ENCODE measurements at regions not wholly inside any gene's neighbourhood (a gene's known extent, or its start where the extent isn't known, plus 50 kb on each side); places are given as distances from the start of the nearest gene placed in this dataset.
"Not testable (repeated sequence)": the region's sequence is repeated elsewhere in the genome, so short reads cannot be mapped to it uniquely, and the experiment has no call there.

DNA sequence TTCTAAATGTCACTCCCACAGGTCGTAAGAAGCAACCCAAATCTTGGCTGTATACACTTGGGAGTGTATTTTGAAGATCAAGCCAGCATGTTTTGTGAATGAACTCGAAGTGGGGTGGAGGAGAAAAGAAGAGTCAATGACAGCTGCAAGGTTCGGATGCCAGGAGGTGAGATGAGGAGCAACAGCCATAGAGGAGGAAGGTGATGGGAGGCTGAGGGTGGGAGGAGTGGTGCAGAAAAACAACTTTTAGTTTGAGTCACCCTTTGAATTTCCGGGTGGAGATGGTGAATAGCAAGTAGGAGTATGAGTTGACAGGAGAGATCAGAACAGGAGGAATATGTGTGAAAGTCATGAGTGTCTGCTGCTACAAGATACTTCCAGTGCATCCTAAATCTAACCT, 153.6 kb downstream of the DIRAS2 start:
- DNase-seq (ENCODE audit: low read depth, low spot score) = no peak
- TF ChIP-seq POLR2AphosphoS5 (IDR thresholded peaks at IDR 0.05; ENCODE audit: borderline replicate concordance, low read depth, low read length) (no peak), EZH2 (IDR thresholded peaks at IDR 0.05) (no peak), FOXP2 (optimal IDR thresholded peaks at IDR 0.05; ENCODE audit: control extremely low read depth, extremely low read length, insufficient read depth) (no peak)
- H3K36me3 ChIP-seq (ENCODE audit: insufficient read depth, low read length) = no peaks in the 10 kb centered on the region
- H3K9ac ChIP-seq (ENCODE audit: insufficient read length) = no peak overlapping the region
- 0 out of 2 replicates have a peak, but pooled peaks cover 3% of the 10 kb centered on the region for H3K9me3 ChIP-seq (ENCODE audit: low read depth, low read length)
- H3K4me3 ChIP-seq = no peak overlapping the region
- no peak overlapping the region for H3K27ac ChIP-seq

DNA sequence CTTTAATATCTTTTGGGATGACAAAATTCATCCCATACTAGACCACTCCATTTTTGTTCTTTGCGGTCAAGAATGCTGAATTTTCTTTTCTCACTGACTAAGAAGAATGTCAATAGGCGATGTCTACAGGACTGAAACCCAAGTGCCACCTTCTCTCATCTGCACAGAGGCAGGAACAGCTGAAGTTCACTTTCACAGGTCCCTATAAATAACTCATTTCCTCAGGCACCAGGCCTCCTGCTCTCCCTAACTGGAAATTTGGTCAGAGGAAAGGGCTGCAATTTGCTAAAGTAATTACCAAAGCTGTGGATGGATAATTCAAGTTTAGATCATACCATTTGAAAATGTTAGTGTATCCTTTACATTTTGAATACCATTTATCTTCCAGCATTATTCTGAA, 142.9 kb downstream of the DIRAS2 start:
- no peak for DNase-seq (ENCODE audit: low read depth, low spot score)
- H3K9ac ChIP-seq (ENCODE audit: insufficient read length) = no peak overlapping the region
- H3K9me3 ChIP-seq (ENCODE audit: low read depth, low read length) = no peaks in the 10 kb centered on the region
- no peak overlapping the region for H3K4me3 ChIP-seq
- H3K36me3 ChIP-seq (ENCODE audit: insufficient read depth, low read length) = no peaks in the 10 kb centered on the region
- TF ChIP-seq EZH2 (IDR thresholded peaks at IDR 0.05) (no peak), POLR2AphosphoS5 (IDR thresholded peaks at IDR 0.05; ENCODE audit: borderline replicate concordance, low read depth, low read length) (no peak), FOXP2 (optimal IDR thresholded peaks at IDR 0.05; ENCODE audit: control extremely low read depth, extremely low read length, insufficient read depth) (no peak)
- no peak overlapping the region for H3K27ac ChIP-seq

DNA sequence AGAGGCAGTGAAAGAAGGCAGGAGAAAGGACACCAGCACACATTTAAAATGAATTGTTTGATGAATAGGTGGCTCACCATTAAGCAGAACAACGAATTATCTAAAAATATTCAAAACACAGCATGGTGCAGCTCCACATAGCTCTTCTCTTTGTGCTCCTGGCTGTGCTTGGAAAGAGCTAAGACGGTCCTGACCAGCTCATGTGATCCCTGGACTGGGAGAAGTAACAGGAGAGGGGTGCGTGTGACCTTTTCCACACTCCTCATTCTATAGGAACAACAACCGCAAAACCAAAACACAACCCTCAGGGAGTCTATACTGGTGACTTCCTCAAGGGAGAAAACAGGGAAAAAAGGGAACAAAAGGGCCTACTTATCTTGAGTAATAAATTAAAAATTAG, 140.5 kb downstream of the DIRAS2 start:
- Histone ChIP-seq H3K4me3 (no peak overlapping the region), H3K9me3 (ENCODE audit: low read depth, low read length) (no peaks in the 10 kb centered on the region), H3K27ac (no peak overlapping the region), H3K9ac (ENCODE audit: insufficient read length) (no peak overlapping the region), H3K36me3 (ENCODE audit: insufficient read depth, low read length) (no peaks in the 10 kb centered on the region)
- DNase-seq (ENCODE audit: low read depth, low spot score) = no peak
- TF ChIP-seq POLR2AphosphoS5 (IDR thresholded peaks at IDR 0.05; ENCODE audit: borderline replicate concordance, low read depth, low read length) = no peak
- TF ChIP-seq FOXP2 (optimal IDR thresholded peaks at IDR 0.05; ENCODE audit: control extremely low read depth, extremely low read length, insufficient read depth) = no peak
- TF ChIP-seq EZH2 (IDR thresholded peaks at IDR 0.05) = no peak

DNA sequence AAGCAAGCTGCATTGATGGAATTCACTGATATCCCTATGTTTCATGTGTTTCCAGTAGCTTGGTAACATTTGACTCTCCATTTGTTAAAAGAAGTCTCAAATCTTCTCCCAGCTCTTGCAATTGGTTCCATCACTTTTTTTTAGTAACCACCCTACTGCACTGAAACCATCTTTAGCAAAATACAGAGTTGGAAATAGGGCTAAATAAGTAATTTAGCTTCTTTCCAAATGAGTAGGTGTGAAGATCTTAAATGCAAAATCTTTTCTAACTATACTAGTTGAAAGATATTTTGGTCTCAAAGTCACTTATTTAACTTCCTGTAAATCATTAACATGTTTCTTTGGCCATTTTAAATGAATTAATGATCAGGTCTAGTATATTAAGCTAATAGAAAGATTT, 138.1 kb downstream of the DIRAS2 start:
- Histone ChIP-seq H3K4me3 (no peak overlapping the region), H3K9me3 (ENCODE audit: low read depth, low read length) (no peaks in the 10 kb centered on the region), H3K36me3 (ENCODE audit: insufficient read depth, low read length) (no peaks in the 10 kb centered on the region), H3K9ac (ENCODE audit: insufficient read length) (no peak overlapping the region), H3K27ac (no peak overlapping the region)
- TF ChIP-seq POLR2AphosphoS5 (IDR thresholded peaks at IDR 0.05; ENCODE audit: borderline replicate concordance, low read depth, low read length) (no peak), EZH2 (IDR thresholded peaks at IDR 0.05) (no peak), FOXP2 (optimal IDR thresholded peaks at IDR 0.05; ENCODE audit: control extremely low read depth, extremely low read length, insufficient read depth) (no peak)
- DNase-seq (ENCODE audit: low read depth, low spot score) = no peak

GRCh38 chr9:90505695-90506094, 136.9 kb downstream of the DIRAS2 start:
- no peak for DNase-seq (ENCODE audit: low read depth, low spot score)
- Histone ChIP-seq H3K4me3 (no peak overlapping the region), H3K9me3 (ENCODE audit: low read depth, low read length) (no peaks in the 10 kb centered on the region), H3K36me3 (ENCODE audit: insufficient read depth, low read length) (no peaks in the 10 kb centered on the region), H3K27ac (no peak overlapping the region), H3K9ac (ENCODE audit: insufficient read length) (no peak overlapping the region)
- TF ChIP-seq EZH2 (IDR thresholded peaks at IDR 0.05) = no peak
- TF ChIP-seq POLR2AphosphoS5 (IDR thresholded peaks at IDR 0.05; ENCODE audit: borderline replicate concordance, low read depth, low read length) = no peak
- TF ChIP-seq FOXP2 (optimal IDR thresholded peaks at IDR 0.05; ENCODE audit: control extremely low read depth, extremely low read length, insufficient read depth) = no peak

- DNase-seq (ENCODE audit: low read depth, low spot score); H3K4me3 ChIP-seq; H3K36me3 ChIP-seq (ENCODE audit: insufficient read depth, low read length); H3K9me3 ChIP-seq (ENCODE audit: low read depth, low read length); H3K27ac ChIP-seq; H3K9ac ChIP-seq (ENCODE audit: insufficient read length): not testable (repeated sequence)
Measured at GRCh38 chr9:90506402-90506801, 136.2 kb downstream of the DIRAS2 start.

DNA sequence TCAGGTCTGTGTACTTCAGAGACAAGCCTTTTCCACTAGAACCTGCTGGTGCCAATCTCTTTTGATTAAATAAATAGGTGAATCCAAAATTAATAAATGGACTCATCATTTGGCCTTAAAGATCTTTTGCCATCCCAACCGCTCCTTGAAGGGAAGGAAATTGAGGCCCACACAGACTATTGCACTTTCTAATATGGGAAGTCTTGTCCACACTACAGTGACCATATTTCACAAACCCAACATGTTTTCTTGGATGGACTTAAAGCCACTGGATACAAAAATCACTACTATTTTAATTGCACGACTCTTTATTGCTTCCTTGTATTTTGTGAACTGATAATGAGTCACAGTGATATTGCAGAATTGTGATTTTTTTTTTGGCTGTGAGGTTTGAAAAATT, 135.0 kb downstream of the DIRAS2 start:
- H3K9me3 ChIP-seq (ENCODE audit: low read depth, low read length) = no peaks in the 10 kb centered on the region
- no peak overlapping the region for H3K9ac ChIP-seq (ENCODE audit: insufficient read length)
- no peak for TF ChIP-seq EZH2 (IDR thresholded peaks at IDR 0.05)
- no peak for TF ChIP-seq POLR2AphosphoS5 (IDR thresholded peaks at IDR 0.05; ENCODE audit: borderline replicate concordance, low read depth, low read length)
- no peak for TF ChIP-seq FOXP2 (optimal IDR thresholded peaks at IDR 0.05; ENCODE audit: control extremely low read depth, extremely low read length, insufficient read depth)
- no peak for DNase-seq (ENCODE audit: low read depth, low spot score)
- H3K4me3 ChIP-seq = no peak overlapping the region
- no peaks in the 10 kb centered on the region for H3K36me3 ChIP-seq (ENCODE audit: insufficient read depth, low read length)
- no peak overlapping the region for H3K27ac ChIP-seq

GRCh38 chr9:90508940-90509339, 133.7 kb downstream of the DIRAS2 start:
- Histone ChIP-seq H3K9ac (ENCODE audit: insufficient read length) (no peak overlapping the region), H3K9me3 (ENCODE audit: low read depth, low read length) (no peaks in the 10 kb centered on the region), H3K36me3 (ENCODE audit: insufficient read depth, low read length) (no peaks in the 10 kb centered on the region), H3K4me3 (no peak overlapping the region), H3K27ac (no peak overlapping the region)
- DNase-seq (ENCODE audit: low read depth, low spot score) = no peak
- TF ChIP-seq EZH2 (IDR thresholded peaks at IDR 0.05) (no peak), POLR2AphosphoS5 (IDR thresholded peaks at IDR 0.05; ENCODE audit: borderline replicate concordance, low read depth, low read length) (no peak), FOXP2 (optimal IDR thresholded peaks at IDR 0.05; ENCODE audit: control extremely low read depth, extremely low read length, insufficient read depth) (no peak)

GRCh38 chr9:90511711-90512110, 130.9 kb downstream of the DIRAS2 start:
- no peaks in the 10 kb centered on the region for H3K9me3 ChIP-seq (ENCODE audit: low read depth, low read length)
- H3K9ac ChIP-seq (ENCODE audit: insufficient read length) = no peak overlapping the region
- TF ChIP-seq POLR2AphosphoS5 (IDR thresholded peaks at IDR 0.05; ENCODE audit: borderline replicate concordance, low read depth, low read length) = no peak
- TF ChIP-seq EZH2 (IDR thresholded peaks at IDR 0.05) = no peak
- TF ChIP-seq FOXP2 (optimal IDR thresholded peaks at IDR 0.05; ENCODE audit: control extremely low read depth, extremely low read length, insufficient read depth) = no peak
- no peak overlapping the region for H3K4me3 ChIP-seq
- DNase-seq (ENCODE audit: low read depth, low spot score) = no peak
- H3K27ac ChIP-seq = no peak overlapping the region
- no peaks in the 10 kb centered on the region for H3K36me3 ChIP-seq (ENCODE audit: insufficient read depth, low read length)
